ENCODE measurements at regions not wholly inside any gene's neighbourhood (a gene's known extent, or its start where the extent isn't known, plus 50 kb on each side); places are given as distances from the start of the nearest gene placed in this dataset.

GRCh38 chr1:121586369-121587229, 401.8 kb downstream of the SRGAP2C start:
- ATAC-seq = peak; percentile 94

DNA sequence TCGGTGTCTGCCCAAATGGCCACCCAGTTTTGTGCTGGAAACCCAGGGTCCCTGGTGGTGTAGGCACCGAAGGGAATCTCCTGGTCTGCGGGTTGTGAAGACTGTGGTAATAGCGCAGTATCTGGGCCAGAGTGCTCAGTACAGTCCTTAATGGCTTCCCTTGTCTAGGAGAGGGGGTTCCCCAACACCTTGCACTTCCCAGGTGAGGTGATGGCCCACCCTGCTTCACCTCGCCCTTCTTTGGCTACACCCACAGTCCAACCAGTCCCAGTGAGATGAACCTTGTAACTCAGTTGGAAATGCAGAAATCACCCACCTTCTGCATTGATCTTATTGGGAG, 402.4 kb downstream of the SRGAP2C start:
- Mint-ChIP-seq H3K27me3 (ENCODE audit: low read depth) (no peaks in the 10 kb centered on the region; the same call in 1 of the 2 replicates), H3K4me1 (peaks cover 21% of the 10 kb centered on the region), H3K4me3 (no peak overlapping the region), H3K36me3 (peaks cover 32% of the 10 kb centered on the region), H3K27ac (no peak overlapping the region), H3K9me3 (peaks cover 35% of the 10 kb centered on the region)
- CTCF ChIA-PET = no interaction called here
- DNase-seq (ENCODE audit: low spot score) (no peak), ATAC-seq (peak; percentile 41)
- POLR2A ChIA-PET = interaction anchor here (1.3 kb wide), 1 partner anchor 68 kb away, joined by 7 read pairs; no protein-coding TSS in a partner anchor
- TF ChIP-seq JUN (CRISPR knock-in tag; IDR thresholded peaks at IDR 0.05) (no peak), ZNF532 (CRISPR knock-in tag; IDR thresholded peaks at IDR 0.05; ENCODE audit: borderline replicate concordance) (no peak), PRRX2 (CRISPR knock-in tag; IDR thresholded peaks at IDR 0.05) (no peak), NFATC4 (CRISPR knock-in tag; IDR thresholded peaks at IDR 0.05) (no peak), ZNF317 (CRISPR knock-in tag; IDR thresholded peaks at IDR 0.05; ENCODE audit: borderline replicate concordance, low read depth) (no peak), FOXK1 (CRISPR knock-in tag; IDR thresholded peaks at IDR 0.05) (no peak)

More at GRCh38 chr1:121586369-121587229, 401.8 kb downstream of the SRGAP2C start:
- Mint-ChIP-seq H3K9me3 (peaks cover 41% of the 10 kb centered on the region), H3K27ac (peak overlapping the region; percentile 85), H3K4me1 (peaks cover 21% of the 10 kb centered on the region), H3K27me3 (ENCODE audit: low read depth) (no peaks in the 10 kb centered on the region; the same call in 1 of the 2 replicates), H3K36me3 (peaks cover 38% of the 10 kb centered on the region), H3K4me3 (no peak overlapping the region)
- POLR2A ChIA-PET = interaction anchor here (1.3 kb wide), 1 partner anchor 68 kb away, joined by 7 read pairs; no protein-coding TSS in a partner anchor
- CTCF ChIA-PET = no interaction called here
- TF ChIP-seq ZNF281 (CRISPR knock-in tag; IDR thresholded peaks at IDR 0.05) (peak; percentile 64; the same call in 1 of the 2 replicates), ESRRA (CRISPR knock-in tag; IDR thresholded peaks at IDR 0.05; ENCODE audit: borderline replicate concordance) (no peak), ETV6 (CRISPR knock-in tag; IDR thresholded peaks at IDR 0.05) (no peak), FOXP4 (CRISPR knock-in tag; IDR thresholded peaks at IDR 0.05) (peak; percentile 51; the same call in 1 of the 2 replicates), GABPB1 (CRISPR knock-in tag; IDR thresholded peaks at IDR 0.05) (0 out of 2 replicates have a peak, but pooled peaks have one; percentile 21), ZNF512 (CRISPR knock-in tag; IDR thresholded peaks at IDR 0.05; ENCODE audit: borderline replicate concordance) (no peak), TCF7 (CRISPR knock-in tag; IDR thresholded peaks at IDR 0.05; ENCODE audit: low read depth) (no peak), FOXK1 (CRISPR knock-in tag; IDR thresholded peaks at IDR 0.05) (peak; percentile 82), SOX15 (CRISPR knock-in tag; IDR thresholded peaks at IDR 0.05) (no peak)
- TF ChIP-seq, protein P1, sequence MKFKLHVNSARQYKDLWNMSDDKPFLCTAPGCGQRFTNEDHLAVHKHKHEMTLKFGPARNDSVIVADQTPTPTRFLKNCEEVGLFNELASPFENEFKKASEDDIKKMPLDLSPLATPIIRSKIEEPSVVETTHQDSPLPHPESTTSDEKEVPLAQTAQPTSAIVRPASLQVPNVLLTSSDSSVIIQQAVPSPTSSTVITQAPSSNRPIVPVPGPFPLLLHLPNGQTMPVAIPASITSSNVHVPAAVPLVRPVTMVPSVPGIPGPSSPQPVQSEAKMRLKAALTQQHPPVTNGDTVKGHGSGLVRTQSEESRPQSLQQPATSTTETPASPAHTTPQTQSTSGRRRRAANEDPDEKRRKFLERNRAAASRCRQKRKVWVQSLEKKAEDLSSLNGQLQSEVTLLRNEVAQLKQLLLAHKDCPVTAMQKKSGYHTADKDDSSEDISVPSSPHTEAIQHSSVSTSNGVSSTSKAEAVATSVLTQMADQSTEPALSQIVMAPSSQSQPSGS (CRISPR knock-in tag; IDR thresholded peaks at IDR 0.05; ENCODE audit: borderline replicate concordance, low read depth) = no peak
- DNase-seq (ENCODE audit: low spot score) = peak; percentile 70
